ENCODE measurements at regions not wholly inside any gene's neighbourhood (a gene's known extent, or its start where the extent isn't known, plus 50 kb on each side); places are given as distances from the start of the nearest gene placed in this dataset.

DNA sequence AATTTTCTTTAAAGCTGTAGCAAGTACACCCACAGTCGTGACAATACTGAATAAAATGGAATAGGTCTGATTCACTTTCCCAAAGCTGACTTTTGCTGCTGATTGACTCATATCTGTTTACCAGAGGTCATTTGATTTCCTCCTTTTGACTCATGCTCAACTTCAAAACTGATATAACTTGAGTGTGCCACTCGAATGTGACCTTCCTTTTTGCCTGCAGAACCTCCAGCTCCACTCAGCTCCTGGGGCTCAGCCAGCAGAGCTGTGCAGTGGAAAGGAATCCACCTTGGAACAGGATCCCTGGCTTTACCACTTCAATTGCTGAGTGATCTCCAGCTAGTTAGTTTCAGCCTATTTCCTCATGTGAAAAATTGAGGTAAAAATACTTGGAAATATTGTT is 84.1 kb downstream of the FEM1C start:
- DNase-seq (ENCODE audit: low read depth in 1 of 2, low spot score in 1 of 2), result no peak
- Histone ChIP-seq H3K27ac (replicated peaks) (no peak overlapping the region), H3K27me3 (ENCODE audit: insufficient read depth, poor library complexity, severe bottlenecking) (no peaks in the 10 kb centered on the region), H3K4me3 (replicated peaks; ENCODE audit: insufficient read depth, low read length) (no peak overlapping the region)
- TF ChIP-seq, protein P1, sequence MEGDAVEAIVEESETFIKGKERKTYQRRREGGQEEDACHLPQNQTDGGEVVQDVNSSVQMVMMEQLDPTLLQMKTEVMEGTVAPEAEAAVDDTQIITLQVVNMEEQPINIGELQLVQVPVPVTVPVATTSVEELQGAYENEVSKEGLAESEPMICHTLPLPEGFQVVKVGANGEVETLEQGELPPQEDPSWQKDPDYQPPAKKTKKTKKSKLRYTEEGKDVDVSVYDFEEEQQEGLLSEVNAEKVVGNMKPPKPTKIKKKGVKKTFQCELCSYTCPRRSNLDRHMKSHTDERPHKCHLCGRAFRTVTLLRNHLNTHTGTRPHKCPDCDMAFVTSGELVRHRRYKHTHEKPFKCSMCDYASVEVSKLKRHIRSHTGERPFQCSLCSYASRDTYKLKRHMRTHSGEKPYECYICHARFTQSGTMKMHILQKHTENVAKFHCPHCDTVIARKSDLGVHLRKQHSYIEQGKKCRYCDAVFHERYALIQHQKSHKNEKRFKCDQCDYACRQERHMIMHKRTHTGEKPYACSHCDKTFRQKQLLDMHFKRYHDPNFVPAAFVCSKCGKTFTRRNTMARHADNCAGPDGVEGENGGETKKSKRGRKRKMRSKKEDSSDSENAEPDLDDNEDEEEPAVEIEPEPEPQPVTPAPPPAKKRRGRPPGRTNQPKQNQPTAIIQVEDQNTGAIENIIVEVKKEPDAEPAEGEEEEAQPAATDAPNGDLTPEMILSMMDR (IDR thresholded peaks at IDR 0.05; ENCODE audit: insufficient read depth, low read length), result no peak
- TF ChIP-seq GABPA (IDR thresholded peaks at IDR 0.05; ENCODE audit: low read depth) (no peak), SPI1 (IDR thresholded peaks at IDR 0.05; ENCODE audit: borderline replicate concordance, low read depth) (no peak), POLR2AphosphoS5 (IDR thresholded peaks at IDR 0.05; ENCODE audit: low read depth) (no peak)
- TF ChIP-seq, protein P2, sequence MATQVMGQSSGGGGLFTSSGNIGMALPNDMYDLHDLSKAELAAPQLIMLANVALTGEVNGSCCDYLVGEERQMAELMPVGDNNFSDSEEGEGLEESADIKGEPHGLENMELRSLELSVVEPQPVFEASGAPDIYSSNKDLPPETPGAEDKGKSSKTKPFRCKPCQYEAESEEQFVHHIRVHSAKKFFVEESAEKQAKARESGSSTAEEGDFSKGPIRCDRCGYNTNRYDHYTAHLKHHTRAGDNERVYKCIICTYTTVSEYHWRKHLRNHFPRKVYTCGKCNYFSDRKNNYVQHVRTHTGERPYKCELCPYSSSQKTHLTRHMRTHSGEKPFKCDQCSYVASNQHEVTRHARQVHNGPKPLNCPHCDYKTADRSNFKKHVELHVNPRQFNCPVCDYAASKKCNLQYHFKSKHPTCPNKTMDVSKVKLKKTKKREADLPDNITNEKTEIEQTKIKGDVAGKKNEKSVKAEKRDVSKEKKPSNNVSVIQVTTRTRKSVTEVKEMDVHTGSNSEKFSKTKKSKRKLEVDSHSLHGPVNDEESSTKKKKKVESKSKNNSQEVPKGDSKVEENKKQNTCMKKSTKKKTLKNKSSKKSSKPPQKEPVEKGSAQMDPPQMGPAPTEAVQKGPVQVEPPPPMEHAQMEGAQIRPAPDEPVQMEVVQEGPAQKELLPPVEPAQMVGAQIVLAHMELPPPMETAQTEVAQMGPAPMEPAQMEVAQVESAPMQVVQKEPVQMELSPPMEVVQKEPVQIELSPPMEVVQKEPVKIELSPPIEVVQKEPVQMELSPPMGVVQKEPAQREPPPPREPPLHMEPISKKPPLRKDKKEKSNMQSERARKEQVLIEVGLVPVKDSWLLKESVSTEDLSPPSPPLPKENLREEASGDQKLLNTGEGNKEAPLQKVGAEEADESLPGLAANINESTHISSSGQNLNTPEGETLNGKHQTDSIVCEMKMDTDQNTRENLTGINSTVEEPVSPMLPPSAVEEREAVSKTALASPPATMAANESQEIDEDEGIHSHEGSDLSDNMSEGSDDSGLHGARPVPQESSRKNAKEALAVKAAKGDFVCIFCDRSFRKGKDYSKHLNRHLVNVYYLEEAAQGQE (IDR thresholded peaks at IDR 0.05; ENCODE audit: insufficient replicate concordance, low read depth), result no peak

DNA sequence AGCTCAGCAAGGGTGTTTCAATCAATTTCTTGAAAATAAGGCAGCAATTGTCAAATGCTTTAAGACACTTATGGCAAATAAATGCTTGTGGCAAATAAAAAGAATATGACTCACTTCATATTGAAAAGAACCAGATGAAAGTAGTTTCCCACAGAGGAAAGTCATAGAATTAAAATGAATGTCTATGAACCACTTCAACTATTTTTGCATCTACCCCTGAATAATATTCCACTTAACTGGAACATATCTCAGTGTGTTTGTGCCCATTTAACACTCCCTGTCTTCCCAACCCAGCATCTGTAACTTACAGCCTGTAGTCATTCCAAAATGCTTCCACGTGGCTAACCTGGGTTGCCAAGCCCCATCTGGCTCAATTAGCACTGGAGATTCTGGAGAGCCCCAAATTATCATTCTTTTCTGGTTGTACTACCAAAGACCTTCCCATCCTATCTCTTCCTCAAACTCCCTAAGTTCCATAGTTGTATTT is 84.7 kb downstream of the FEM1C start:
- no peak overlapping the region for H3K4me3 ChIP-seq (replicated peaks; ENCODE audit: insufficient read depth, low read length)
- DNase-seq (ENCODE audit: low read depth in 1 of 2, low spot score in 1 of 2), result no peak
- H3K27ac ChIP-seq (replicated peaks), result no peak overlapping the region
- TF ChIP-seq, protein P1 (IDR thresholded peaks at IDR 0.05; ENCODE audit: insufficient read depth, low read length), result no peak
- TF ChIP-seq GABPA (IDR thresholded peaks at IDR 0.05; ENCODE audit: low read depth), result no peak
- TF ChIP-seq POLR2AphosphoS5 (IDR thresholded peaks at IDR 0.05; ENCODE audit: low read depth), result no peak
- TF ChIP-seq, protein P2 (IDR thresholded peaks at IDR 0.05; ENCODE audit: insufficient replicate concordance, low read depth), result no peak
- no peak for TF ChIP-seq SPI1 (IDR thresholded peaks at IDR 0.05; ENCODE audit: borderline replicate concordance, low read depth)
- H3K27me3 ChIP-seq (ENCODE audit: insufficient read depth, poor library complexity, severe bottlenecking), result no peaks in the 10 kb centered on the region

DNA sequence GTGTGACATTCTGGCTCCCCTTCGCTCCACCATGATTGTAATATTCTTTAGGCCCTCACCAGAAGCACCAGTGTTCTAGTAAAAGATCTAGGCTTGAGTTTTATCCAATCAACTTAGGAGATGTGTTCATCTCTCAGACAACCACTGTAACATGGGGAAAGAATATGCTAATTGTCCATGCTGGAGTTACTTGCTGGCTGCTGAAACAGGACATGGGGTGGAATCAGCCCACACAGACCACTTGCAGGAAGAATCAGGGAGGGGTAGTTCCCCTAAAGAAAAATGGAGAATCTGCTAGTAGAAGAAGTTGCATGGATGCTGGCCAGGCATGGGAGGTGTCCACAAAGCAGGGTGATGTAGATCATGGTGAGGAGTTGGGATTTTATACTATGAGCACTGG is 86.2 kb downstream of the FEM1C start:
- DNase-seq (ENCODE audit: low read depth in 1 of 2, low spot score in 1 of 2), result no peak
- no peaks in the 10 kb centered on the region for H3K27me3 ChIP-seq (ENCODE audit: insufficient read depth, poor library complexity, severe bottlenecking)
- no peak overlapping the region for H3K4me3 ChIP-seq (replicated peaks; ENCODE audit: insufficient read depth, low read length)
- H3K27ac ChIP-seq (replicated peaks), result no peak overlapping the region
- TF ChIP-seq, protein P1 (IDR thresholded peaks at IDR 0.05; ENCODE audit: insufficient read depth, low read length), result no peak
- TF ChIP-seq POLR2AphosphoS5 (IDR thresholded peaks at IDR 0.05; ENCODE audit: low read depth) (no peak), SPI1 (IDR thresholded peaks at IDR 0.05; ENCODE audit: borderline replicate concordance, low read depth) (no peak), GABPA (IDR thresholded peaks at IDR 0.05; ENCODE audit: low read depth) (no peak)
- TF ChIP-seq, protein P2 (IDR thresholded peaks at IDR 0.05; ENCODE audit: insufficient replicate concordance, low read depth), result no peak
